Activated naive CD8-positive, alpha-beta T cell treated with anti-CD3 and anti-CD28 coated beads, Interleukin-2, amount 50 U/mL, for 24 hours (primary cell): ENCODE measurements at regions not wholly inside any gene's neighbourhood (a gene's known extent, or its start where the extent isn't known, plus 50 kb on each side); places are given as distances from the start of the nearest gene placed in this dataset.

Experiments used
- ATAC-seq: fragments of 150-1000 bp; cut with Tn5 transposase; one replicate; pipeline ENCODE4 v1.10.0; 2021
- DNase-seq: peaks from one replicate; pipeline ENCODE4 v3.0.0; 2021
- H3K27ac Mint-ChIP-seq: one replicate; pipeline ENCODE4 v1.8.0; 2021; ENCODE audit warnings: mild to moderate bottlenecking, mixed read lengths
- H3K27me3 Mint-ChIP-seq: one replicate; pipeline ENCODE4 v1.8.0; 2021; ENCODE audit warnings: mixed read lengths
- H3K36me3 Mint-ChIP-seq: one replicate; pipeline ENCODE4 v1.8.0; 2021; ENCODE audit warnings: low read depth, mixed read lengths
- H3K4me1 Mint-ChIP-seq: one replicate; pipeline ENCODE4 v1.8.0; 2021; ENCODE audit warnings: mixed read lengths
- H3K4me3 Mint-ChIP-seq: one replicate; pipeline ENCODE4 v1.8.0; 2021; ENCODE audit warnings: mild to moderate bottlenecking, moderate library complexity, mixed read lengths
- H3K9me3 Mint-ChIP-seq: one replicate; pipeline ENCODE4 v1.8.0; 2021; ENCODE audit warnings: mixed read lengths

DNA sequence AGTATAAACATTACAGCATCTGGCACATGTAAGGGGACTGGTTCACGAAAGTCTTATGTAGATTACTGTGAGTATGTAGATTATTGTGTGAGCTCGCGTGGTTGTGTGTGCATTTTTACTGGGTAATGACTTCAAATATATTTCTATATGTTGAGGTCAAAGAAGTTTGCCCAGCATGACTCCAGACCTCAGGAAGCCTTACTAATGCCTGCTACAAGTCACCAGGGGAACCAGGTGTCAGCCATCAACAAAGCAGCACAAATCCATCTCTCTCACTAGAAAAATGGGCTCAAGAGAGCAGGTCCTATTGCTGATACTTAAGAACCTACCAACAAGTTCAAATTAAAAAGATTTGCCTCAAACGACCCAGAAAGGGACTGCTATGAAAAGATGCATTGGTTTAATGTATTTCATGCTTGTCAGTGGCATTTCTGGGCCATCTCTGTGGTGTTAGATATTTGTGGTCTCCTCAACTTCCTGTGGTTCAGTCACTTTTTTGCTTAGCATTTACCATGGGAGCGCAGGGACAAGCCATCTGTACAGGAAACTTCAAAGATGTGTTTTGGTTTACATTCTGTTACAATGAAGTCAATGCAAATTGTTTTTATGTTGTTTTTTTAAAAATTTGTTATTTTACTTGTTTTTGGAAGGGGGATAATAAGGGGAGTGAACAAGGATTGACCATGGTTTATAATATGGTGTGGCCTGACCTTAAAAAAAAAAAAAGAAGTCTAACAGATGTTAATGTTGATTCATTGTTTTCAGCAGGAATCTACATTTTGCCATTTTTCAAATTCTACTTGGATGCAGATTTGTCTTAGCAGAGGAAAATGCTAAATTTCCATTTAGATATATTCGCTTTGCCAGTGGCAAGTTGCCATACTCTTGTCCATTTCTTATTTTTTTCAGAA, 172.1 kb upstream of the ADAMTS9 start:
- no peaks in the 10 kb centered on the region for H3K4me1 Mint-ChIP-seq
- ATAC-seq (no peak), DNase-seq (no peak)
- no peaks in the 10 kb centered on the region for H3K27me3 Mint-ChIP-seq
- no peak overlapping the region for H3K27ac Mint-ChIP-seq
- H3K36me3 Mint-ChIP-seq = no peaks in the 10 kb centered on the region
- H3K9me3 Mint-ChIP-seq = peaks cover 15% of the 10 kb centered on the region
- H3K4me3 Mint-ChIP-seq = no peak overlapping the region

DNA sequence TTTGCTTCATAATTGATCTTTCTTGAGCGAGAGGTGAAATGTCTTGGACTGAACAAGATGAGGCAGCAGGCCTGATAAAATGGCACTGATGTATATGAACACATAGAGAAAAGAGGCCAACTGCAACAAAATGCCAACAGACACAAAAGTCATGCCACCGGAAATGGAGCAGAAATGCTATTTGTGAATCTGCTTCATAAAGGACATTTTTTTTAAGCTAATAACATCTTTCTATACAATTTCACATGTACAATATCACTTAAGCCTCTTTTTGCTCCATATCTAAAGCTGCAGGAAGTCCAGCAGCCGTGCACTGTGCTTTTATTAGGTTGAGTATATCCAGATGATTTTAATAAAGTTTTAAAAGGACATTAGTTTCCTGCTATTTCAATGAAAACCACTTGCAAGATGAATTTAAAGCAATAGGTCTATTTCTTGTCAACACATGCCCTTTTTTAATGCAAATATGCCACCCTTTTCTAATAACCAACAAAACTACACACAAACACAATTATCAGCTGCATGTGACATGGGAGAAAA, 169.2 kb upstream of the ADAMTS9 start:
- no peak overlapping the region for H3K4me3 Mint-ChIP-seq
- no peak overlapping the region for H3K27ac Mint-ChIP-seq
- ATAC-seq = no peak
- H3K9me3 Mint-ChIP-seq = peaks cover 8% of the 10 kb centered on the region
- H3K36me3 Mint-ChIP-seq = no peaks in the 10 kb centered on the region
- H3K27me3 Mint-ChIP-seq = no peaks in the 10 kb centered on the region
- no peaks in the 10 kb centered on the region for H3K4me1 Mint-ChIP-seq
- DNase-seq = no peak

DNA sequence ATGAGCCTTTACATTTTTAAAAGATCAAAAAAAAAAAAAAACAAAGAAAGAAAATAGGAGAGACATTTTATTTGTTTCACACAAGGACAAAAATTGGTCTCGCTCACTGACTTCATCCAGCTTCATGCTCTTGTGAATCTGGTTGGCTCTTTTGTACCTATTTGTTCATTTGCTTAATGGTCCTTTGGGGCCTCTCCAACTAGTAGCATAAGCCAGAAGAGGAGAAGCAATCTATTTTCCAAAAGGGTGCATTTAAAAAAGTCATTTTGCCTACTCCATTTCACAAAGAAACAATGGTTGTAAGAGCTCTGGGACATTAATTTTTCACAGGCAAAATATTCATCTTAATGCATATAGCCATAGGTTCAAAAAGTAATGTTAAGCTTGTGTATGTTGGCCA, 168.3 kb upstream of the ADAMTS9 start:
- Mint-ChIP-seq H3K9me3 (peaks cover 8% of the 10 kb centered on the region), H3K36me3 (no peaks in the 10 kb centered on the region), H3K4me3 (no peak overlapping the region), H3K27me3 (no peaks in the 10 kb centered on the region), H3K4me1 (no peaks in the 10 kb centered on the region), H3K27ac (no peak overlapping the region)
- no peak for ATAC-seq
- DNase-seq = no peak

DNA sequence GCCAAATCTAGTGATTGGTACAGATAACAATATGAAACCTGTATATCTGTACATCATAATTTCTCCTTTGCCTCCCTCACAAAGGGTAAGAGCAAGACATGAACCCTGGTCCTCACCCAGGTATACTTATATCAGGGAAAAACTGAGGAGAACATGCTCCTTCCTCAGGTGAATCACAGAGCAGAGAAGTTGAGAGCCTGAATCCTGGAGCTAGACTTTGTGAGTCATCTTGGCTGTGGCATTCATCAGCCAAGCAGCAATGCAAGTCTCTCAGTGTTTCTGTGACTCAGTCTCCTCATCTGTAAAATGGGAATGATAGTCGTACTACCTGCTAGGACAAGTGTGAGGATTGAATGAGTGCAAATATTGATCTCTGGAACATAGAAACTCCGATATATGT, 165.7 kb upstream of the ADAMTS9 start:
- no peaks in the 10 kb centered on the region for H3K36me3 Mint-ChIP-seq
- no peak overlapping the region for H3K4me3 Mint-ChIP-seq
- no peak for DNase-seq
- no peaks in the 10 kb centered on the region for H3K4me1 Mint-ChIP-seq
- no peaks in the 10 kb centered on the region for H3K27me3 Mint-ChIP-seq
- no peak overlapping the region for H3K27ac Mint-ChIP-seq
- H3K9me3 Mint-ChIP-seq = peaks cover 3% of the 10 kb centered on the region
- ATAC-seq = no peak

DNA sequence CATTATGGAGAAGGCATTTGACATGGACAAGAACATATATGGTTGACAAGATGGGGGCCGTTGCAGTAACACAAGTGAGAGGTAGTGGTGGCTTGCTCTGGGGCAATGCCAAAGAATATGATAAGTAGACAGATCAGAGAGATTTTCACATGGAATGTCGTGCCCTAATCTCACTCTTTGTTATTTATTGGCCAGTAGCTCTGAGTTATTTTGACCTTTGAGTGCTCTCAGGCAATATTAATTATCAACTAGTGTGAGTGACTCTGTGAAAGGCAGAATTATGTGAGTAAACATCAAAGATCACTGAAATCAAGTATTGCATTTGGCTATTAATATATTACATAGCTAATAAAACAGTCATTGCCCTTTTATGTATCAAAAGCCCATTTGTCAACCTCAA, 164.9 kb upstream of the ADAMTS9 start:
- Mint-ChIP-seq H3K4me3 (no peak overlapping the region), H3K27me3 (no peaks in the 10 kb centered on the region), H3K36me3 (no peaks in the 10 kb centered on the region), H3K9me3 (peaks cover 3% of the 10 kb centered on the region), H3K27ac (no peak overlapping the region), H3K4me1 (no peaks in the 10 kb centered on the region)
- no peak for ATAC-seq
- no peak for DNase-seq

DNA sequence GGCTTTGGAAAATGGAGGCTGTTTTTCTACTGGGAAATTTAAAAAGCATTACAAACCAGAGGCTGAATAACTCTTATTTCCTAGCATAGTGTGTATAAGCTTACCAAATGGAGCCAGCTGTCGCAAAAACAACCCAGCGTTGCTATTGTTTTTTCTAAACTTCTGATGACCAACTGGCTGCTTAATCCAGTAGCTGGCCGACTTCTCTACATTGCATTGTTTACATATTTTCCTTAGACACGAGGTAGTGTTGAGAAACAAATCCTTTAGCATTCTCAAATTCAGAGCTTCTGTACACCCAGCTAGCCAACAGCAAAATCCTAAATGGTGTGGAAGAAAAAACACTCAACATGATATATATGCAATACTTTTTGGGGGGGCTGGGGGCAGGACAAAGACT, 161.0 kb upstream of the ADAMTS9 start:
- no peaks in the 10 kb centered on the region for H3K36me3 Mint-ChIP-seq
- no peak for DNase-seq

DNA sequence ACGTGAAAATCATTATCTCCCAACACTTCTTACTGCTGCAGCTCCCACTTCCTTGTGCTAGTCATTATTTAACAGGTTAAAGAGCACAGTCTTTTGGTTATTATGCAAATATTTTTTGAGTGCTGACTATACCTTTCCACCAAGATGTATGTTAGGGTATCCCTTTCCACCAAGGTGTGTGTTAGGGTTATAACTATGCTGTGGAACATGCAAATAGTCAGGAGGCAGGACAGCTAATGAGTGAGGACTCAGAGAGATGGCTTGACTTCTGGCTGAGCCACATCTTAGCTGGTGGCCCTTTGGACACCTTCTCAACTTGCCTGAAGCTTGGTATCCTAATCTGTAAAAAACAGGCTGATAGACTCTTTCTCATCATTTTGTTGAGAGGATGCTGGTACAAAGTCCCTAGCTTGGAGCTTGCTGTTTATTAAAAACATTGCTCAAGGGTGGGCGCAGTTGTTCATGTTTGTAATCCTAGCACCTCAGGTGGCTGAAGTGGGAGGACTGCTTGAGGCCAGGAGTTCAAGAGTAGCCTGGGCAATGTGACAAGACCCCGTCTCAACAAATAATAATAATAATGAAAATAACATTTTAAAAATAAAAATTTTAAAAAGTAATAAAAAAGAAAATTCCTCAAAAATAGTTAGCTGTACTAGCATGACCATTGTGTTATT, 160.5 kb upstream of the ADAMTS9 start:
- no peaks in the 10 kb centered on the region for H3K36me3 Mint-ChIP-seq
- H3K27ac Mint-ChIP-seq = no peak overlapping the region
- H3K4me3 Mint-ChIP-seq = no peak overlapping the region
- H3K9me3 Mint-ChIP-seq = peaks cover 5% of the 10 kb centered on the region
- DNase-seq (no peak), ATAC-seq (no peak)
- no peaks in the 10 kb centered on the region for H3K4me1 Mint-ChIP-seq
- H3K27me3 Mint-ChIP-seq = no peaks in the 10 kb centered on the region

More for the DNA sequence above, 161.0 kb upstream of the ADAMTS9 start:
- Mint-ChIP-seq H3K27ac (no peak overlapping the region), H3K27me3 (no peaks in the 10 kb centered on the region), H3K4me3 (no peak overlapping the region), H3K4me1 (no peaks in the 10 kb centered on the region), H3K9me3 (peaks cover 5% of the 10 kb centered on the region)
- no peak for ATAC-seq

DNA sequence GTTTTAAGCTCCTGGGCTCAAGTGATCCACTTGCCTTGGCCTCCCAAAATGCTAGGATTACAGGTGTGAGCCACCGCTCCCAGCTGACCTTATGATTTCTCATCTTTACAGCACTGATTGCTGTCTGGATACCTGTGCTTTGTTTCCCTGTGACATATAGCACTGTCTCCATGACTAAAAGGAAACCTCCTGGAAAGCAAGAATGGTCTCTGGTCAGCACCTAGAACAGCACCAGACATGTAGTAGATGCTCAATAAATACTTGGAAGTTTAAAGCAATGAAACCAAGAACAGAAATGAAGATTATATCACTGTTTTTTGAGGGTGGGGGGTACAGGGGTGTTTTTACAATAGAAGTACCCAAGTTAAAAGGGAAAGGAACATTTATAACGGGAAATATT, 156.8 kb upstream of the ADAMTS9 start:
- H3K4me3 Mint-ChIP-seq = no peak overlapping the region
- no peaks in the 10 kb centered on the region for H3K36me3 Mint-ChIP-seq
- H3K27me3 Mint-ChIP-seq = no peaks in the 10 kb centered on the region
- no peaks in the 10 kb centered on the region for H3K4me1 Mint-ChIP-seq
- peaks cover 10% of the 10 kb centered on the region for H3K9me3 Mint-ChIP-seq
- ATAC-seq (no peak), DNase-seq (no peak)
- H3K27ac Mint-ChIP-seq = no peak overlapping the region

DNA sequence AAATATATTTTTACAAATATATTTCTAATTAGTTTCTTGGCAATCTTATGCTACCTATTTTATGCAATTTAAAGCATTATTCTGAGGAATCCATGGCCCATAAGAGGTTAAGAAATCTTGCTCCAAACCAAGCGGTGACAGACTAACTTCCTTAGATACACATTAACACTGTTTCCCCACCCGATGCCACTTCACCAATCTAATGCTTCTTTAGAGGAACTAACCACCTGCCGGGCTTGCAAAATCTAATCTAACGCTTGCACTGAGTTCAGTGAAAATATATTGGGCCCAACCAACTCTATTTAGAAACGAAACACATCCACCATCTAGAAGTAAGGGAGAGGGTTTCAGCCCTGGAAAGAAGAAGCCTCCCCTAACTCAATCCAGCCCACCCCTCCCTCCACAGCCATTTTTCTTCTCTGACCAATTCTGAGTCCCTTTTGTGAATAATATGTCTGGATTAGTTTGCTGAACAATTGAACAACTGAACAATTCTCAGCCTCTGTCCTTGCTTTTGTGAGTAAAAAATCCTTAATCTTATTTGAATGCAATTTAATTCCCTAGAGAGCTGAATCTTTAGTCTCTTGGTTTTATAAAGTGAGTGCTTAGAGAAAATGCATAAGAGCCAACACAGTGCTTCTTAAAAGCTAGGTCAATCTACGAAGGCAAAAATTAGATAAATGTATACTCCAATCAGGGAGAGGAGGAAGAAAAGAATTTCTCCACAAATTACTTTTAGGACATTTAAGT, 150.4 kb upstream of the ADAMTS9 start:
- peaks cover 5% of the 10 kb centered on the region for H3K9me3 Mint-ChIP-seq
- no peak overlapping the region for H3K4me3 Mint-ChIP-seq
- no peak overlapping the region for H3K27ac Mint-ChIP-seq
- no peaks in the 10 kb centered on the region for H3K36me3 Mint-ChIP-seq
- DNase-seq (no peak), ATAC-seq (no peak)
- H3K27me3 Mint-ChIP-seq = no peaks in the 10 kb centered on the region
- H3K4me1 Mint-ChIP-seq = no peaks in the 10 kb centered on the region

DNA sequence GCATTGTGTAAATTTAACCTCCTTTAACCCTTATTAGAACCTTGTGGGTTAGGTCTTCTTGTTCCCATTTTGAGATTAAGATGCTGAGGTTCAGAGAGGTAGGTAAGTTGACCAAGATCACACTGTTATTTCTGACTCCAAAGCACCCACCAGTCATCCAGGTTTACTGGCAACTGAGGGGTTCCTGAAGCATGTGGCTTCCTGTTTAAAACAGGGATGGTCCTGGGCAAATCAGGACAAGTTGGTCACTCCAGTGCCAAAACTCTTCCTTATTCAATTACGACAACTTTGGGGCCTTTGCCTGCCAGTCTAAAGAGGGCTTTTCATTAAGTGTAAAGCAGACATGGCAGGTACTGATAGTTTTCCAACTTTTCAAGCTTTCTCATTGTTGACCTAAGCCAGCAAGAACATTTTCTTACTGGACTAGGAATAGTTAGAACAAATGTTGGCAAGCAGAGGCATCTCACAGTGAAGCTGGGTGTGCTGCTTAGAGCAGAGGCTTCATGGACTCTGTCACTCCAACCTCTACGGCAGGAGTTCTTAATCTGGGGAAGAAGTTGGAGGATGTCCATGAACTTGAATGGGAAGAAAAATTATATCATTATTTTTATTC, 149.4 kb upstream of the ADAMTS9 start:
- H3K36me3 Mint-ChIP-seq = no peaks in the 10 kb centered on the region
- no peaks in the 10 kb centered on the region for H3K27me3 Mint-ChIP-seq
- no peak overlapping the region for H3K4me3 Mint-ChIP-seq
- H3K4me1 Mint-ChIP-seq = no peaks in the 10 kb centered on the region
- H3K9me3 Mint-ChIP-seq = peaks cover 4% of the 10 kb centered on the region
- H3K27ac Mint-ChIP-seq = no peak overlapping the region
- no peak for ATAC-seq
- DNase-seq = no peak

DNA sequence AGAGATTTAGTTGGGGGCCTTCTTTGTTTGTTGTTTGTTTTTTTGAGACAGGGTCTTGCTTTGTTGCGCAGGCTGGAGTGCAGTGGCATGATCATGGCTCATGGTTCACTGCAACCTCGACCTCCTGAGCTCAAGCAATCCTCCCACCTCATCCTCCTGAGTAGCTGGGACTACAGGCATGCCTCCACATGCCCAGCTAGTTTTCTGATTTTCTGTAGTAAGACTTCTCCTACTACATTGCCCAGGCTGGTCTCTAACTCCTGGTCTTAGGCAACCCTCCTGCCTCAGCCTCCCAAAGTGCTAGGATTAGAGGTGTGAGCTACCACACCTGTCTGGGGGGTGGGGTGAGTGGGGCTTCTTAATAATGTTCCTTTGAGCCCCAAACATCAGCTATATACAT, 148.3 kb upstream of the ADAMTS9 start:
- H3K9me3 Mint-ChIP-seq = peaks cover 4% of the 10 kb centered on the region
- H3K36me3 Mint-ChIP-seq = no peaks in the 10 kb centered on the region

DNA sequence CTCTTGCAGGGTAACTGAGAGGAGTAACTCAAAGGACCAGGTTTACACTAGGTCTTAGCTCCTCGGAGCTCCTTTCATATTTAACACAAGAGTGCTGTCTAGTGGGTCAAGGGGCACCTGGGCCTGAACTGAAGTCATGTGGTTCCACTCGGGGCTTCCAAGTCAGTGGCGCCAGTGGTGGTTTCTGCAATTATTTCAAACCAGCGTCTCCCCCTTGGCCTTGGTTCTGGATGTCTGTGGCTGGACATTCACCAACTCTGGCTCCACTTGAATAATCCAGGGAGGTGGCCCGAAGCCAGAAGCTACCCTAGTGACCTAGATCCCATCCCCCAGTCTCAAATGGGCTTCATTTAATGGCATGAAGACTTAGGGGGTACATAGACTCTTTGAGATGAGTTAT, 144.3 kb upstream of the ADAMTS9 start:
- Mint-ChIP-seq H3K27me3 (no peaks in the 10 kb centered on the region), H3K27ac (no peak overlapping the region), H3K4me3 (no peak overlapping the region), H3K4me1 (no peaks in the 10 kb centered on the region), H3K36me3 (no peaks in the 10 kb centered on the region), H3K9me3 (peaks cover 4% of the 10 kb centered on the region)
- ATAC-seq (no peak), DNase-seq (no peak)

More for the DNA sequence above, 148.3 kb upstream of the ADAMTS9 start:
- Mint-ChIP-seq H3K4me3 (no peak overlapping the region), H3K27ac (no peak overlapping the region), H3K27me3 (no peaks in the 10 kb centered on the region), H3K4me1 (no peaks in the 10 kb centered on the region)
- ATAC-seq (no peak), DNase-seq (no peak)

DNA sequence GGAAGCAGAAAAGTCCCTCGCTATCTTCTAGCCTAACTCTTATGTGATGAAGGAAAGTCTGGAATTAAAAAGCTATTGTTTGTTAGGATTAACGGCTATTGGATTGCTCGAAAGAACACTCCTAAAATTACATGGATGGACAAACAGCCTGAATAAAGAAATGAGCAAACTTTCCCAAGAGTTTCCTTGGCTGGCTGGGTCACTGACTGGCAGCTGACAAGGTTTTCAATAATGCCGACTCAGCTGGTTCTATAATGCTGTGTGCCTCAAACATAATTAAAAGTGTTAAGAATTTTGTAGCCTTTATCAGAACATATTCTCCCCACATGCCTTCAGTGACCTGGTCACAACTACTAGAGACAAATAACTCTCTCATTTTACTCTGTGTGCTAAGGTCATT, 142.9 kb upstream of the ADAMTS9 start:
- Mint-ChIP-seq H3K27me3 (no peaks in the 10 kb centered on the region), H3K9me3 (peaks cover 4% of the 10 kb centered on the region), H3K4me3 (no peak overlapping the region), H3K36me3 (no peaks in the 10 kb centered on the region), H3K4me1 (no peaks in the 10 kb centered on the region), H3K27ac (no peak overlapping the region)
- DNase-seq (no peak), ATAC-seq (no peak)

DNA sequence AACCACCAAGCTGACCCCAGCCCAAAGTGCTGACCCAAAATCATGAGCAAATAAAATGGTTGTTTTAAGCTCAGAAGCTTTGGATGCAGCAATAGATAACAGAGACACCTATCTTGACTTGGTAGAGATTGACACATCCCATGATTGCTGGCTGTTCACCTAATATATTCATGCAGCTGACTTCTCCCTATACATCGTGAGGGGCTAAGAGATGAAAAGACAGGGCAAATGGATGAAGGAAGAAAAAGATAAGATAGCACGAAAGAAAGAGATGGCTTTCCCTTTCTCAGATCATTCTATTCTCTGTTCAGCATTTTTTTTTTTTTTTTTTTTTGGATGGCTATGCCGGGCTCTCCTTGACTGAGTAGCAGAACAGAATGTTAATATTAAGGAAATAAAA, 141.5 kb upstream of the ADAMTS9 start:
- Mint-ChIP-seq H3K4me1 (no peaks in the 10 kb centered on the region), H3K9me3 (peaks cover 4% of the 10 kb centered on the region), H3K4me3 (no peak overlapping the region), H3K36me3 (no peaks in the 10 kb centered on the region), H3K27me3 (no peaks in the 10 kb centered on the region), H3K27ac (no peak overlapping the region)
- DNase-seq (no peak), ATAC-seq (no peak)
